WI38 (cell line): ENCODE measurements at regions not wholly inside any gene's neighbourhood (a gene's known extent, or its start where the extent isn't known, plus 50 kb on each side); places are given as distances from the start of the nearest gene placed in this dataset.

Experiments used
- H3K4me3 ChIP-seq: 2 replicates; pipeline ENCODE4 v1.5.1; 2011; ENCODE audit warnings: low read depth, mild to moderate bottlenecking, control low read depth, low read length
- TF ChIP-seq, protein P1 (sequence below): IDR thresholded peaks from 2 replicates; pipeline ENCODE4 v1.5.1; 2012; ENCODE audit warnings: low read depth, mild to moderate bottlenecking, control low read depth, low read length

DNA sequence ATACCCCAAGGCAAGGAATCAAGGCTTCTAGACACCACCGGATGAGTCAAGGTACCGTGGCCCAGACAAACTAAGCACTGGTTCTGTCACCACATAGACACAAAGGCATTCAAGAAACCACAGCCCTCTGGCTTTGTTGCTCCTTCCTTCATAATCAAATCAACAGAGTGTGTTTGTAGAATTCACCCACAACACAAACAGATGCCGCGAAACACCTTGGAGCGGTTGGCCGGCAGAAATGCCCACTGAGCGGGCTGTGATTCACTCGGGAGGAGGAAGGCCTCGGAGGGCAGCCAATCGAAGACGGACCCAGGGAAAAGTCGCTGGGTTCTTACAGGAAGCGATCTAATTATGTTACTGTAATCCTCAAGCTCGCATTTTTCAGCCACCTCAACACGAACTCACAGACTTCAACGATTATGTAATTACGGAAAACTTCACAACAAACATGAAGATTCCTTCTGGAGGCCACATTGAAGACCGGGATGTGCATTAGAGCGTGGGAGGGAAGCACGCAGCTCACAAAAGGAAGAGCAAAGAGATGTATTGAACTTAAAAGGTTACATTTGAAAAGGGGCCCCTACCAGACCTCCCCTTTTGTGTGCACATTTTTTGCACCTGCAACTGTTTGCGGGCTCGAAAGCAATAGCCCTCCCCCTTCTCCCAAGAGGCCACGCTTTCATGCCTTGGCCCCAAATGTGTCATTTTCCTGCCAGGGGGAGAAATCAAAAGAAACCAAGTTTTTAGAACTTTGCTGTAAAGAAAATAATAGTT is 184.7 kb upstream of the PREP start:
- no peak overlapping the region; the same call in 1 of the 2 replicates for H3K4me3 ChIP-seq
- TF ChIP-seq, protein P1, sequence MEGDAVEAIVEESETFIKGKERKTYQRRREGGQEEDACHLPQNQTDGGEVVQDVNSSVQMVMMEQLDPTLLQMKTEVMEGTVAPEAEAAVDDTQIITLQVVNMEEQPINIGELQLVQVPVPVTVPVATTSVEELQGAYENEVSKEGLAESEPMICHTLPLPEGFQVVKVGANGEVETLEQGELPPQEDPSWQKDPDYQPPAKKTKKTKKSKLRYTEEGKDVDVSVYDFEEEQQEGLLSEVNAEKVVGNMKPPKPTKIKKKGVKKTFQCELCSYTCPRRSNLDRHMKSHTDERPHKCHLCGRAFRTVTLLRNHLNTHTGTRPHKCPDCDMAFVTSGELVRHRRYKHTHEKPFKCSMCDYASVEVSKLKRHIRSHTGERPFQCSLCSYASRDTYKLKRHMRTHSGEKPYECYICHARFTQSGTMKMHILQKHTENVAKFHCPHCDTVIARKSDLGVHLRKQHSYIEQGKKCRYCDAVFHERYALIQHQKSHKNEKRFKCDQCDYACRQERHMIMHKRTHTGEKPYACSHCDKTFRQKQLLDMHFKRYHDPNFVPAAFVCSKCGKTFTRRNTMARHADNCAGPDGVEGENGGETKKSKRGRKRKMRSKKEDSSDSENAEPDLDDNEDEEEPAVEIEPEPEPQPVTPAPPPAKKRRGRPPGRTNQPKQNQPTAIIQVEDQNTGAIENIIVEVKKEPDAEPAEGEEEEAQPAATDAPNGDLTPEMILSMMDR: no peak

DNA sequence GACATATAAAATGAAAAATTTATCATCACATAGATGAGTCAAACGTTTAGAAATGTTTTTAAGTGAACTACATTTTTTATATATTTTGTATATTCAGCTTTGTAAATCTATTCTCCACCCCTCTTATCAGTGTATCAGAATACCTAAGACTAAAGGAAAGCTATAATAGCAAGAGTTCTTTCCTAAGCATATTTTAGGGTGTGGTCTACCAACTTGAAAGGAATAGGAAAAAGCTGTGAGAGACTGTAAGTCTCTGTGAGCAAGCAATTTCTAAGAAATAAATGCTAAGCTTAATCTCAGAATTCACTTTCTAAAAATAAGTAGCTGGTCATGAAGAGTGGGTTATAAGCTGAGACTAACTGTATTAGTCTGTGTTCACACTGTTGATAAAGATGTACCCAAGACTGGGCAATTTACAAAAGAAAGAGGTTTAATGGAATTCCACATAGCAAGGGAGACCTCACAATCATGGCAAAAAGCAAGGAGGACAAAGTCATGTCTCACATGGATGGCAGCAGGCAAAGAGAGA is 175.4 kb upstream of the PREP start:
- H3K4me3 ChIP-seq: no peak overlapping the region
- TF ChIP-seq, protein P1: no peak

DNA sequence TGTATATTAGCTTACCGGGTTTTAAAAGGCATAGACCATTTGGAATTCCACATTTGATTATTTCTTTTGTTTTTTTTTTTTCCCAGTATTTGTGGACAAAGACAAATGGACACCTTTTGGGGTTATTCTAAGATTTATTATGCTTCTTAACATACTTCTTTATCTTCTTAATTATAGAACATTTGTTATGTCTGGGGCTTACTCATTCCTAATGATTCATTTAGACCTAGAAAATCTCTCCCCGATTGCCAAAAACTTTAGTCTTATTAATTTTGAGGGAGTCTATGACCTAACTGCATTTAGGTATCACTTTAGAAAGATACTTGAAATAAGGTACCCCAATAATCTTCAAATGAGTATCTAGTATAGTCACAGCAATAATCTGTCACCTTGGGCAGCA is 170.7 kb upstream of the PREP start:
- TF ChIP-seq, protein P1: no peak
- H3K4me3 ChIP-seq: no peak overlapping the region

DNA sequence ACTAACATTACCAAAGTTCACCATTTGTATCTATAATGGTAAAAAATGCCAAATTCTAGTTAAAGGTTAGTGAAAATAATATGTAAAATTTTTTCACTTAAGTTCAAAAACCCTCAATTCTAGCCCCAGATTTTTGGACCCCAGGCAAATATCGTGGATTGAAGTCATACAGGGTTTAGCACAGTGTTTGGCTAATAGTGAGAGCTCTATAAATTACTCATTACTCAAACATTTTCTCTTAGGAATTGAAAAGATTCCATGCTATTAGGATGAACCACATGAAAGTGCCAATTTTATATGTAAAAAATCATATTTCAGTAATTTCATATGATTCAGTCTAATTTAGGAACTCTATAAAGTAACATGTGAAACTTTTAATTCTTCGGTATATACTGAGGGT is 170.3 kb upstream of the PREP start:
- TF ChIP-seq, protein P1: no peak
- H3K4me3 ChIP-seq: no peak overlapping the region

DNA sequence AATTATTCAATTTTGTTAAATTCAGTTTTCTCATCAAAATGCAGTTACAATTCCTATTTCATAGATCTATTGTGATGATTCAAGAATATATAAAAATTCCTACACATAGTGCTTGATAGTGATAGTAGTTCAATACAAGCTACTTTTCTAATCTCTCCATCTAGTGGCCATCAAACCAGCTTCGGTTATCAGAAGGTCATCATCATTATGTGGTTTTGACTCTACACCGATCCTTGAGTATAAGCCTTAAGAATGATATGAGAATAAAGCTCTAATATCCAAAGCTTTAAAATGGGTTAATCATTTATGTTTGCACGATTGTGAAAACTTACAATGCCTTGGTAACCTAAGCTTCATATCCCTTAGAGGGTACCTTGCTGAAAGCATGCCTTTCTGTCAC is 167.5 kb upstream of the PREP start:
- TF ChIP-seq, protein P1: no peak
- H3K4me3 ChIP-seq: no peak overlapping the region

DNA sequence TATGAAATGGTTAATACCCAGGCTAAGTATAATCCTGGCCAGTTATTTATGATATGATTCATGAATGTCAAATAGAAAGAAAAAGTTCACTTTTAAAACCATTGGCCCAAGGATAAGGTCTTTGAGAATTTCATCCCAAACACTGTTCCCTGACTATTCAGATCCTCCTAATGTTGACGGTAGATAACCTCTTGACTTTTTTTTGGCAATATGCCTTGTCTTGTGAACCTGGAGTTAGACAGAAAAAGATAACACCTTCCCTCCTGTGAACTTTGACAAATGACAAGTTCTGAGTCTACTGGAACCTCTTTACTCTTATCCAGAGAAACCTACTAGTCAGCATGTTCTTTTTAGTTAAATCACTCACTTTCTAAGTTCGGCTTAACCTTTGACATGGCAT is 166.8 kb upstream of the PREP start:
- H3K4me3 ChIP-seq: no peak overlapping the region
- TF ChIP-seq, protein P1: no peak

DNA sequence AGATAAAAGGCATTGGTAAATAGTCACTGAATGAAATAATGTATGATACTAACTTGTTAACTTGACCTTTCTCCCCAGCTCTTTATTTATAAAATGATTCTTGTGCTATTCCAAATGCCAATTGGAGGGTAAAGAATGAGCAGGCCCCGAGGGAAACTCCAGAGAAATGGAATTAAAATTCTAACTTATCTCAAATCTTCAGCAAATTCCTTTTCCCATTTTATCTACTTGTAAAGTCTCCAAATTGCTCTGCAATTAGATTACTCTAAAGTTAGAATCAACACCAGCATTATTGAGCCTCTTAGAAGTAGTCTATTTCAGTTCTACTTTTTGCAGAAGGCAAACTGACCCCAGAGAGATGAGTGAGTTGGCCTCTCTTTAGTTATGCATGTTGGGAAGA is 165.9 kb upstream of the PREP start:
- no peak overlapping the region for H3K4me3 ChIP-seq
- TF ChIP-seq, protein P1: no peak
